GM21423 (cell line): ENCODE measurements at regions not wholly inside any gene's neighbourhood (a gene's known extent, or its start where the extent isn't known, plus 50 kb on each side); places are given as distances from the start of the nearest gene placed in this dataset.
"Not testable (repeated sequence)": the region's sequence is repeated elsewhere in the genome, so short reads cannot be mapped to it uniquely, and the experiment has no call there.

ENCODE experiments used
- ATAC-seq: cut with Tn5 transposase; IDR thresholded peaks from one replicate; pipeline ENCODE4 v1.9.1; 2021; ENCODE audit warnings: mild to moderate bottlenecking, moderate library complexity; ENCODE audit not compliant: unreplicated experiment

DNA sequence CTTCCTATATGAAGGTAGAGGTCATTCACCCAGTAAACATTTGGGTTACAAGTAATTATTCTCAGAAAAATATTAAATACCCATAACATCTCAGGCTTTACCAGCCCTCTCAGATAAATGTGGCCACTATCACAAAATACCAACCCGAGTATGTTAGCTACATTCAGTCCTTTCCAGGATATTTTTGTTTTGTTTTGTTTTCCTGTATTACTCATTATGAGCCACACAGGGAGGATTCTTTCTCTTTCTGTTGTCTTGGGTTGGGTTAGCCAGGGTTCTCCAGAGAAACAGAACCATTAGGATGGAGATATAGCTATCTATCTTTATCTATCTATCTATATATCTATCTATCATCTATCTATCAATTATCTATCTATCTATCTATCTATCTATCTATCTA is 947.6 kb upstream of the MDGA2 start:
- ATAC-seq = no peak

- no peak for ATAC-seq
Measured at GRCh38 chr14:48618057-48618456, 942.7 kb upstream of the MDGA2 start.

DNA sequence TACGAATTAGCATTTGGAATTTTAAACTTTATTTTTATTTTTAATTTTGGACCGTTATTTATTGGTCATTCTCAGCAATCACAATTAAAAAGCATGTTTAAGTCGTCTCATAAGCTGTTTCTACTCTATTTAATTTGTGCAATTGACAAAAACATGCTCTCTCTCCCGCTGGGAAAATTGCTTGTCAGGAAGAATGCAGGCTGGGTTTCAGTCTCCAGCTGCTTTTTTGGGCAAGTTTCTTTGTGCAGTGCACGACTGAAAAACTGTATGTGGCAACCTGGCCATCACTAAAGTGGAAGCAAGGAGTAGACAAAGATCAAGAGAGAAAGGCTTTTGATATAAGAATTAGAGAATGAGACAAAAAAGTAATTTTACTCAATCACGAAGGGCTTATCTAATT is 941.5 kb upstream of the MDGA2 start:
- ATAC-seq = no peak

- ATAC-seq = no peak
Measured at GRCh38 chr14:48615618-48616017, 940.2 kb upstream of the MDGA2 start.

DNA sequence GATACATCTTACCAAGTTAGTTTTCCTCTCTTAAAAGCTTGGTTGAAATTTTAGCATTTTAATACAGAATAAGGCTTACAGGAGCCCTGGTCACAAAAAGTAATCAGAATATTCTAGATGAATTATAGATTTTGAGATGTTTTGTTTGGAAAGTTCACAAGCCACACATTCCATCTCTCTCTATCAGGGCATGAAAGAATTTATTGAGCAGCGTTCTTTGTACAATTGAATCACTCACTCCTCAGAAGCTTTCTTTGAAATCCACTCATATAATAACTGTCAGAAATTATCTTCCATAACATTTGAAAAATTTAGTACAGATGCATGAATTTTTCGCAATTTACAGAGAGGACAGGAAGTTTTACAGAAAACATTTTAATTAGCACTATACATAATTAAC is 938.6 kb upstream of the MDGA2 start:
- ATAC-seq = no peak

DNA sequence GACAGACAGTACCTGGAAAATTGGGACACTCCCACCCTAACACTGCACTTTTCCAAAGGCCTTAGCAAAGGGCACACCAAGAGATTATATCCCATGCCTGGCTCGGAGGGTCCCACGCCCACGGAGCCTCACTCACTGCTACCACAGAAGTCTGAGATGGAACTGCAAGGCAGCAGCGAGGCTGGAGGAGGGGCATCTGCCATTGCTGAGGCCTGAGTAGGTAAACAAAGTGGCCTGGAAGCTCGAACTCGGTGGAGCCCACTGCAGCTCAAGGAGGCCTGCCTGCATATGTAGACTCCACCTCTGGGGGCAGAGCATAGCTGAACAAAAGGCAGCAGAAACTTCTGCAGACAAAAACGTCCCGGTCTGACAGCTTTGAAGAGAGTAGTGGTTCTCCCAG is 931.6 kb upstream of the MDGA2 start:
- ATAC-seq = not testable (repeated sequence)

- ATAC-seq = no peak
Measured at GRCh38 chr14:48598458-48598857, 923.1 kb upstream of the MDGA2 start.

DNA sequence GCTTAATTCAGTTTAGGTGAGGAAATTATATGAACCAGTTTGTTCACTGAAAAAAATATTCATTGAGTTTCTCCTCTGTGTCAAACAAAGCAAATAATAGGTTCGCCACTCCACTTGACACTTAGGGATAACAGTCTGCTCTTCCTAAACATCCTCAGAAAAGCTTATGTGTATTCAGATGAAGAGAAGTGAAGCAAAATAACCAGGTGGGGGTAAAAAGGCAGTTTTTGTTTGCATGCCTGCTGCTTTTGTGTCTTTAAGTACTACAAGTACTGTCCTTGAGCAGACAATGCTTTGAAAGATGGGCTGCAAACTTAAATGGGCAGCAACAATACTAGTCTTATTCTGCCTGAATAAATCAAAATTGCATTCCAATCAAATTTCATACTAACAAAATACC is 910.7 kb upstream of the MDGA2 start:
- ATAC-seq = no peak

DNA sequence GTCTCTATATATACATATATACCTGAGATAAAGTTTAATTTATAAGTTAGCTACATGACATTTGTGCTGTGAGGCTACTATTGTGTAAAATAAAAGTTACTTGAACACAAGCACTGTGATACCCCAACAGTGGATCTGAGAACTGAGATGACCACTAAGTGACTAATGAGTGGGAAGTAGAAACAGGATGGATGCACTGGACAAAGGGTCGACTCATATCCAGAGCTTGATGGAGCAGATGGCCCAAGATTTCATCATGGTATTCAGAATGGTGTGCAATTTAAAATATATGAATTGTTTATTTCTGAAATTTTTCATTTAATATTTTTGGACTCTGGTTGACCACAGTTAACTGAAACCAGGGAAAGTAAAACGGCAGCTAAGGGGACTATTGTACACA is 908.6 kb upstream of the MDGA2 start:
- peak; percentile 83 for ATAC-seq

GRCh38 chr14:48582938-48583337 is 907.5 kb upstream of the MDGA2 start:
- ATAC-seq = no peak

GRCh38 chr14:48580692-48581091 is 905.3 kb upstream of the MDGA2 start:
- no peak for ATAC-seq

DNA sequence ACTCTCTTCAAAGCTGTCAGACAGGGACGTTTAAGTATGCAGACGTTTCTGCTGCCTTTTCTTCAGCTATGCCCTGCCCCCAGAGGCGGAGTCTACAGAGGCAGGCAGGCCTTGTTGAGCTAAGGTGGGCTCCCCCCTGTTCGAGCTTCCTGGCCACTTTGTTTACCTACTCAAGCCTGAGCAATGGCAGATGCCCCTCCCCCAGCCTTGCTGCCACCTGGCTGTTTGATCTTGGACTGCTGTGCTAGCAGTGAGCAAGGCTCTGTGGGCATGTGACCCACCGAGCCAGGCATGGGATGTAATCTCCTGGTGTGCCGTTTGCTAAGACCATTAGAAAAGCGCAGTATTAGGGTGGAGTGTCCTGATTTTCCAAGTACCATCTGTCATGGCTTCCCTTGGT is 900.4 kb upstream of the MDGA2 start:
- ATAC-seq = no peak

DNA sequence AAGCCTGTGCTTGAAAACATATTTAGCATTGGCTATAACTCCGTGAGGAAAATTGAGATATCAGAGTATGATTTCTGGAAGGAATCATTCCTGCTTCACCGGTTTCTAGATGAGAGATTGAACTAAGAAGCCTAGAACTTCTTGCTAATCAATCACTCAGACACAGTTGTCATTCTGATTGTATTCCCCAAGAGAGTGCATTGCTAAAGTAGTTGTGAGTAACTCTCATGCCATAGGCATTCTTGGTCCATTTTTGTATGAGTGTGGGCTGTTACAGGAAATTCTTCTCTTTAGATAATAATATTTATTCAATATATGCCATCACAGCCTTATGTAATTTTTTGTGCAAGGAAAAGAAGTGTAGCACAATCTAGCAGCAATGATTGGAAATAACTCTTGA is 893.3 kb upstream of the MDGA2 start:
- ATAC-seq = no peak

DNA sequence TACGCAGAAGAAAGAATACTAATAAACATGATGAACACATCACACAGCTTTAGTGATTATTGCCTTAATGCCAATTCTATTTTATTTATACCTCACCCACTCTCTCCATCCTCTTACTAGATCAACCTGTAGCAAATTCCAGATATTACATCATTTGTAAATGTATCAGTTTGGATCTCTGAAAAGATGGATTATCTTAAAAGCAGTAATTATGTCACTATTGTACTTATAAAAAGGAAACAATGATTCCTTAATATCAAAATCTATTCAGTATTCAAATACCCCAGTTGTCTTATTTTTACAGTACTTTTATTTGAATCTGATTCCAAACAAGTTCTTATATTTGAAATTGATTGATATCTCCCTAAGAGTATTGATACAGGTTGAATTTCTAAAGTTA is 892.8 kb upstream of the MDGA2 start:
- ATAC-seq = no peak

DNA sequence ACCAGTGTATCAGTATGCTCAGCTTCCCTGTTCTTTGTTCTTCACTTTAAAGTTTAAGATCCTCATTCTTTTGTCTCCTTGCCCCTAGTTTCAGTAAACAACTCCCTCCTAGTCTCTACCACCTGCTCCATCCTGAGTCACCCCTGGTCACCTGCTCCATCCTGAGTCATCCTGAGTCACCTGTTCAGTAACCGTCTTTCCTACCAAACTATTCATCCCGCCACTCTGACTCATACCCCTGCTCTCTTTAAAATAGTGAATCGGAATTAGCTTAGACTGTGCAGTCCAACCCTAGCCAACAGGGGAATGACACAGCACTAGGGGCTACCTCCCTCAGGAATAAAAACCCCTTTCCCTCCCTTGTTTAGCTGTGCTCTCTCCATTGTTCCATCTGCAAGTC is 888.1 kb upstream of the MDGA2 start:
- no peak for ATAC-seq

DNA sequence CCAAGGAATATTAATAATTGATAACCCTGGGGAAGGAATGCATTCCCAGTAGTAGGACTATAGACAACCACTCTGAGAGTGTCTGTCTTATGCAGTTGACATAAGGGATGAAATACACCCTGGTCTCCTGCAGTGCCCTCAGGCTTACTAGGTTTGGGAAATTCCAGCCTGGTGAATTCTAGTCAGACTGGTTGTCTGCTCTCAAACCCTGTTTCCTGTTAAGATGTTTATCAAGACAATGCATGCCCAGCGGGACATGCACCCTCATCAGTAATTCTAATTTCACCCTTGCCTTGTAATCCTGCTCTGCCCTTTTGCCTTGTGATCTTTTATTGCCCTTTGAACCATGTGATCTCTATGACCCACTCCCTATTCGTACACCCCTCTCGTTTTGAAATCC is 886.0 kb upstream of the MDGA2 start:
- ATAC-seq = not testable (repeated sequence)

DNA sequence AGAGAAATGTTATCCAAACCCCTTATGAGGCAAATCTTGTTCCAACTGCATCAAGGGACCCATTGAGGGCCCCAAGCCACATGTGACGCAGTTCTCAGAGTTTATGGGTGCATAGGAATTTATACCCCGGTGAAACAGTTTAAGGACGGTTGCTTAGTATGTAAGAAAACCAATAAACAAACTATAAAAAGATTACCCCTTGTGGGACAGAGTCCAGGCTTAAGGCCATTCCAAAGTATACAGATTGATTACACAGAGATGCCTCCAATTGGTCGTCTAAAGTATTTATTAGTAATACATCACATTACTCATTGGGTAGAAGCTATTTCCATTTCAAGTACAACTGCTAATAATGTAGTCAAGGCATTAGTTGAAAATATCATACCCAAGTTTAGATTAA is 885.0 kb upstream of the MDGA2 start:
- ATAC-seq = no peak

DNA sequence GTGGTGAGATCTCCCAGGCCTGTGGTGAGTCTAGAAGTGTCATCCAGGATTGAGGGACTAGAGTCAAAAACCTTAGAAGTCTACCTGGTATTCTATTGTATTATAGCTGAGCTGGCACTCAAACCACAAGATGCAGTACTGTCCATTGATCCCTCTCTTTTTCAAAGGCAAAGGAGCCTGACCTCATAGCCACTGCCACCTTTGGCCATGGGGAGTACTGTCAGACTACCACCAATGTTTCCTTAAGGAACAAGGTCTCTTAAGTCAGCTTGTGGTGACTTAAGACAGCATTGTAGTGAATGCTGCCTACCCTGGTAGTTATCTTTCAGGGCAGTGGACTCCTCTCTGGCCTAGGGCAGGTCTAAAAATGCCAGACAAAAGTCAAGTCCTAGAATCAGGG is 878.0 kb upstream of the MDGA2 start:
- ATAC-seq = no peak

DNA sequence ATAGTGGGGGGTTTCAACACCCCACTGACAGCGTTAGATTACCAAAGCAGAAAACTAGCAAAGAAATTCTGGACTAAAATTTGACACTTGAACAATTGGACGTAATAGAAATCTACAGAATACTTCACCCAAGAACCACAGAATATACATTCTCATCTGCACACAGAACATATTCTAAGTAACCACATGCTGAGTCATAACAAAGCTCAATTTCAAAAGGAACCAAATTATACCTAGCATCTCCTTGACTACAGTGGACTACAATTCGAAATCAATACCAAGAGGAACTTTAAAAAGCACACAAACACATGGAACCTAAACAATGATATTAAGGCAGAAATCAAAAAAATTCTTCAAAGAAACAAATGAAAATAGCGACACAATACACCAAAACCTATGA is 871.6 kb upstream of the MDGA2 start:
- no peak for ATAC-seq

DNA sequence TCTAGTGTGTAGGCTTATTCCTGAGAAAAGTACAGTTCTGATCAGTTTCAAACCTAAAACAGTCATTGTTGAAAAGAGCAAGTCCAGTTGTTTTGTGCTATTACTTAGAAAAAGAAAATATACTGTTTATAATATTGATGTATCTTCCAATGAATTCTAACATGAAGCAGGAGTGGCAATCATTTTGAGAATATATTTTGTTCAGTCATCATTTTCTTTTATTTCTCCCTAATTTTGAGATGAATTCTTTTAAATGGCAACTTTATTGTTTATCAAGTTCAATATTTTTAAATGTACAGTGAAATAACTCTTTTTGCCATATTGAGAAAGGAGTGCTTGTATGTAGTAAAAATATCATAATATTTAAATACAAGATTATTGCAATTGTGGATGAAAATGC is 862.2 kb upstream of the MDGA2 start:
- no peak for ATAC-seq

DNA sequence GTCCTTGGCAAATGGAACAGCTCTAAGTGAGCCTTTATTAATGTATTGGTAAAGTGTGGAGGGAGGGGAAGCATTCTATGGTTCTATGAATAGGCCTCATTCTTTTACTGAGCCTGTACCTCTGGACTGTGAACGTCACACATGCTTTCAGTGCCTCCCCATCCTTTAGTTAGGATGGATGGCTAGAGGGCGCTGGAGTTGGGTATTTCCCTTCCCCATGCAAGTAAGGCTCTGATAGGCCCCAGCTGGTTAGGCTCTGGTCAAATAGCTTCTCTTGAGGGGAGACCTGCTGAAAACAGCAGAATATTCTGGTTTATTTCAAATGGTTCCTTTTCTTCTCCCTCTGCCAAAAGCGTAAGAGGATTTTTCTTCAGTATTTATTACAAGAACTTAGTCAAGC is 860.9 kb upstream of the MDGA2 start:
- ATAC-seq = no peak

DNA sequence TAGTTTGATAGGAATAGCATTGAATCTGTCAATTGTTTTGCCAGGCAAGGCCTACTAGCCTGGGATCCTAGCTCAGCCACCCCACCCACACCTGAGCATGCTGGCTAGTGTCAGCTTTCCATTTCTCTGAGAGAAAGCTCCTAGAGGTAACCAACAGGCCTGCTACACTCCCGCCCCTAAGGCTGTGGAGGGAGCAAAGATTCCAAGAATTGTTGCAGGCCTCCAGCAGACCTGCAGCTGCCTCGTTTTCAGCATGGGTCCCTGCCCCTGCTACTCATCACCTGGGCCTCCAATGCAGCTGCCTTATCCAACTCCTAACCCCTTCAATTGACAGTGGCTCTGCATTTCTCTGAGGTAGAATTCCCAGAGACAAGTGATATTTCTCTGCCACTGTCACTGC is 852.4 kb upstream of the MDGA2 start:
- no peak for ATAC-seq

DNA sequence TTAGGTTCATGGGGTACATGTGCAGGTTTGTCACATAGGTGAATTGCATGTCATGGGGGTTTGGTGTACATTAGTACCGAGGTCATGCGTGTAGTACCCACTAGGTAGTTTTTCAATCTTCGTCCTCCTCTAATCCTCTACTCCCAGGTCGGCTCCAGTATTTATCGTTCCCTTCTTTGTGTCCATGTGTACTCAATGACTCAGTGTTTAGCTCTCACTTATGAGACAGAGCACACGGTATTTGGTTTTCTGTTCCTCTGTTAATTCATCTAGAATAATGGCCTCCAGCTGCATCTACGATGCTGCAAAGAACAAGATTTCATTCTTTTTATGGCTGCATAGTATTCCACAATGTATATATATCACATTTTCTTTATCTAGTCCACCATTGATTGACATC is 850.9 kb upstream of the MDGA2 start:
- ATAC-seq = no peak

GRCh38 chr14:48504921-48505320 is 829.5 kb upstream of the MDGA2 start:
- ATAC-seq = no peak
